HEK293 (cell line): ENCODE measurements at regions not wholly inside any gene's neighbourhood (a gene's known extent, or its start where the extent isn't known, plus 50 kb on each side); places are given as distances from the start of the nearest gene placed in this dataset.

Experiments used
- HOXC10 ChIP-seq: sonication (generic); formaldehyde crosslinking; IDR thresholded peaks from 2 replicates; pipeline ENCODE4 v1.8.1; 2023; ENCODE audit warnings: mild to moderate bottlenecking, missing genetic modification reagents
- SP2 ChIP-seq: fragments of 450-650 bp; formaldehyde crosslinking; IDR thresholded peaks from 2 replicates; pipeline ENCODE4 v1.5.1; 2016; ENCODE audit warnings: missing biosample characterization, missing genetic modification characterization
- ZBTB48 ChIP-seq: fragments of 450-650 bp; formaldehyde crosslinking; IDR thresholded peaks from 2 replicates; pipeline ENCODE4 v1.5.1; 2016; ENCODE audit warnings: missing biosample characterization, missing genetic modification characterization
- ZNF138 ChIP-seq: fragments of 450-650 bp; formaldehyde crosslinking; IDR thresholded peaks from 2 replicates; pipeline ENCODE4 v1.5.1; 2016; ENCODE audit warnings: missing biosample characterization, missing genetic modification characterization, borderline replicate concordance
- ZNF274 ChIP-seq, 2 experiments: fragments of 200-500 bp in 1 of 2; fragments of 450-650 bp in 1 of 2; sonication (Bioruptor generic) in 1 of 2; formaldehyde crosslinking in 1 of 2; IDR thresholded peaks; 2 replicates each; pipeline versions ENCODE4 v1.5.1 to v1.6.1; 2014 to 2016; ENCODE audit warnings: borderline replicate concordance in 1 of 2, inconsistent platforms in 1 of 2, low read length in 1 of 2, missing biosample characterization in 1 of 2, missing genetic modification characterization in 1 of 2
- ZNF335 ChIP-seq: fragments of 450-650 bp; formaldehyde crosslinking; conservative IDR thresholded peaks from 2 replicates; pipeline ENCODE4 v1.5.1; 2016; ENCODE audit warnings: missing biosample characterization, missing genetic modification characterization
- ZNF501 ChIP-seq: fragments of 450-650 bp; formaldehyde crosslinking; IDR thresholded peaks from 2 replicates; pipeline ENCODE4 v1.5.1; 2016; ENCODE audit warnings: missing biosample characterization, missing genetic modification characterization
- ZNF670 ChIP-seq: fragments of 450-650 bp; formaldehyde crosslinking; IDR thresholded peaks from 2 replicates; pipeline ENCODE4 v1.5.1; 2016; ENCODE audit warnings: missing biosample characterization, missing genetic modification characterization, low read depth
- ZNF747 ChIP-seq: fragments of 450-650 bp; formaldehyde crosslinking; IDR thresholded peaks from 2 replicates; pipeline ENCODE4 v1.5.1; 2016; ENCODE audit warnings: missing biosample characterization, missing genetic modification characterization
- ZNF830 ChIP-seq: fragments of 450-650 bp; IDR thresholded peaks from 2 replicates; pipeline ENCODE4 v1.5.0; 2018; ENCODE audit warnings: missing biosample characterization, missing genetic modification characterization, low read depth, mild to moderate bottlenecking, moderate library complexity
- TF ChIP-seq, protein P1 (sequence below): fragments of 450-650 bp; formaldehyde crosslinking; IDR thresholded peaks from 2 replicates; pipeline ENCODE4 v1.5.1; 2016; ENCODE audit warnings: missing biosample characterization, missing genetic modification characterization
- TF ChIP-seq, protein P2 (sequence below): fragments of 450-650 bp; formaldehyde crosslinking; IDR thresholded peaks from 2 replicates; pipeline ENCODE4 v1.5.1; 2016; ENCODE audit warnings: missing biosample characterization, missing genetic modification characterization
- TF ChIP-seq, protein P3 (sequence below): fragments of 450-650 bp; IDR thresholded peaks from 2 replicates; pipeline ENCODE4 v1.5.1; 2018; ENCODE audit warnings: missing biosample characterization, missing genetic modification characterization

DNA sequence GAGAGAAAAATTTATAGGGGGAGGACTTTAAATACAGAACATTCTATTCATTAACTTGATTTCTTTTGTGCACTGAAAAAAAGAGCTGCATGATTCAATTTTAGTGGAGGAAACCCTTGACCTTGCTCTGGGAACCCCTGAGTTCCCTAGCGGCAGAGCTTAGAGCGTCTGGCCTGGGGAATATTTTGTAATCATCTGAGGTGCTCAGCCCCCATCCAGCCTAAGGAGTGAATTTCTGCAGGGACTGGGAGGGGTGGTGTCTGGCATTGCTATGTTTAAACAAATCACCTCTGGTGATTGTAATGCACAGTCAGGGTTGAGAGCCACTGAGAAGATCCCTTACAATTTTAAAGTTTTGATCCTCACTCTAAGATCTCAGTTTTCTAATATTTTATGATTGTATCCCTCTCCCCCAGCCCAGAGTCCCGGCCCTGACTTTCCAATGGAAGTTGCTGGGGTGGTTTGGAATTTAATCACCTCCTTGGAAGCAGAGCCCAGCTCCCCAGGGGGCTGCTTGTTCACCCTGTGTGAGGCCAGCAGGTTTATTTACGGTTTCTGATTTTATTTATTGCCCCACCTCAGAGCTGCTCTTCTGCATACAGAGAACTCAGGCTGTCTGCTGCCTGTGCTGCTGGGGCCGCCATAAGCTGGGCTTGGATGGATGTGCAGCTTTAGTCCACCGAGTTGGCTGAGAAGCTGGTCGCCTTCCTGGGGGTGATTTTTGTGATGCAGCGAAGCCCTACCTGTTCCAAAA, 263.1 kb downstream of the LRFN2 start:
- TF ChIP-seq ZNF830, result no peak
- TF ChIP-seq ZNF501 (tag by site-specific recombination), result no peak
- TF ChIP-seq, protein P1, sequence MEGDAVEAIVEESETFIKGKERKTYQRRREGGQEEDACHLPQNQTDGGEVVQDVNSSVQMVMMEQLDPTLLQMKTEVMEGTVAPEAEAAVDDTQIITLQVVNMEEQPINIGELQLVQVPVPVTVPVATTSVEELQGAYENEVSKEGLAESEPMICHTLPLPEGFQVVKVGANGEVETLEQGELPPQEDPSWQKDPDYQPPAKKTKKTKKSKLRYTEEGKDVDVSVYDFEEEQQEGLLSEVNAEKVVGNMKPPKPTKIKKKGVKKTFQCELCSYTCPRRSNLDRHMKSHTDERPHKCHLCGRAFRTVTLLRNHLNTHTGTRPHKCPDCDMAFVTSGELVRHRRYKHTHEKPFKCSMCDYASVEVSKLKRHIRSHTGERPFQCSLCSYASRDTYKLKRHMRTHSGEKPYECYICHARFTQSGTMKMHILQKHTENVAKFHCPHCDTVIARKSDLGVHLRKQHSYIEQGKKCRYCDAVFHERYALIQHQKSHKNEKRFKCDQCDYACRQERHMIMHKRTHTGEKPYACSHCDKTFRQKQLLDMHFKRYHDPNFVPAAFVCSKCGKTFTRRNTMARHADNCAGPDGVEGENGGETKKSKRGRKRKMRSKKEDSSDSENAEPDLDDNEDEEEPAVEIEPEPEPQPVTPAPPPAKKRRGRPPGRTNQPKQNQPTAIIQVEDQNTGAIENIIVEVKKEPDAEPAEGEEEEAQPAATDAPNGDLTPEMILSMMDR (tag by site-specific recombination), result no peak
- TF ChIP-seq, protein P2, sequence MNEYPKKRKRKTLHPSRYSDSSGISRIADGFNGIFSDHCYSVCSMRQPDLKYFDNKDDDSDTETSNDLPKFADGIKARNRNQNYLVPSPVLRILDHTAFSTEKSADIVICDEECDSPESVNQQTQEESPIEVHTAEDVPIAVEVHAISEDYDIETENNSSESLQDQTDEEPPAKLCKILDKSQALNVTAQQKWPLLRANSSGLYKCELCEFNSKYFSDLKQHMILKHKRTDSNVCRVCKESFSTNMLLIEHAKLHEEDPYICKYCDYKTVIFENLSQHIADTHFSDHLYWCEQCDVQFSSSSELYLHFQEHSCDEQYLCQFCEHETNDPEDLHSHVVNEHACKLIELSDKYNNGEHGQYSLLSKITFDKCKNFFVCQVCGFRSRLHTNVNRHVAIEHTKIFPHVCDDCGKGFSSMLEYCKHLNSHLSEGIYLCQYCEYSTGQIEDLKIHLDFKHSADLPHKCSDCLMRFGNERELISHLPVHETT, result no peak
- no peak for TF ChIP-seq ZBTB48 (tag by site-specific recombination)
- TF ChIP-seq ZNF274 (IDR thresholded peaks at IDR 0.05; ENCODE audit: low read length), result no peak
- TF ChIP-seq ZNF274 (tag by site-specific recombination; IDR thresholded peaks at IDR 0.05; ENCODE audit: borderline replicate concordance), result no peak
- TF ChIP-seq ZNF138 (tag by site-specific recombination), result no peak
- TF ChIP-seq, protein P3, sequence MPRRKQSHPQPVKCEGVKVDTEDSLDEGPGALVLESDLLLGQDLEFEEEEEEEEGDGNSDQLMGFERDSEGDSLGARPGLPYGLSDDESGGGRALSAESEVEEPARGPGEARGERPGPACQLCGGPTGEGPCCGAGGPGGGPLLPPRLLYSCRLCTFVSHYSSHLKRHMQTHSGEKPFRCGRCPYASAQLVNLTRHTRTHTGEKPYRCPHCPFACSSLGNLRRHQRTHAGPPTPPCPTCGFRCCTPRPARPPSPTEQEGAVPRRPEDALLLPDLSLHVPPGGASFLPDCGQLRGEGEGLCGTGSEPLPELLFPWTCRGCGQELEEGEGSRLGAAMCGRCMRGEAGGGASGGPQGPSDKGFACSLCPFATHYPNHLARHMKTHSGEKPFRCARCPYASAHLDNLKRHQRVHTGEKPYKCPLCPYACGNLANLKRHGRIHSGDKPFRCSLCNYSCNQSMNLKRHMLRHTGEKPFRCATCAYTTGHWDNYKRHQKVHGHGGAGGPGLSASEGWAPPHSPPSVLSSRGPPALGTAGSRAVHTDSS (tag by site-specific recombination), result no peak
- TF ChIP-seq ZNF747 (tag by site-specific recombination), result no peak
- TF ChIP-seq HOXC10, result no peak
- TF ChIP-seq ZNF335 (tag by site-specific recombination), result no peak
- TF ChIP-seq ZNF670 (tag by site-specific recombination), result no peak
- TF ChIP-seq SP2 (tag by site-specific recombination), result no peak
